MM.1S (cell line): ENCODE measurements at regions not wholly inside any gene's neighbourhood (a gene's known extent, or its start where the extent isn't known, plus 50 kb on each side); places are given as distances from the start of the nearest gene placed in this dataset.

ENCODE experiments used
- DNase-seq: peaks from one replicate; pipeline ENCODE4 v3.0.0-alpha.2; 2015
- H2AFZ ChIP-seq: fragments of 300-600 bp; sonication (generic); 2 replicates; pipeline ENCODE4 v1.6.0; 2016; ENCODE audit warnings: antibody characterized with exemption, low read length
- H3F3A ChIP-seq: fragments of 300-600 bp; sonication (generic); 2 replicates; pipeline ENCODE4 v1.6.1; 2016; ENCODE audit warnings: mild to moderate bottlenecking, antibody characterized with exemption, low read length, moderate library complexity, mixed read lengths; ENCODE audit not compliant: insufficient read depth
- H3K27ac ChIP-seq: fragments of 300-600 bp; sonication (generic); 2 replicates; pipeline ENCODE4 v1.5.1; 2016; ENCODE audit warnings: mild to moderate bottlenecking, low read length
- H3K27me3 ChIP-seq: fragments of 300-600 bp; sonication (generic); replicated peaks from 2 replicates; pipeline ENCODE4 v1.6.0; 2016; ENCODE audit warnings: low read length; ENCODE audit not compliant: insufficient read depth
- H3K36me3 ChIP-seq: fragments of 300-600 bp; sonication (generic); replicated peaks from 2 replicates; pipeline ENCODE4 v1.6.1; 2016; ENCODE audit warnings: mild to moderate bottlenecking, low read length, mixed read lengths; ENCODE audit not compliant: insufficient read depth
- H3K4me1 ChIP-seq: fragments of 300-600 bp; sonication (generic); 2 replicates; pipeline ENCODE4 v1.6.1; 2016; ENCODE audit warnings: low read length, mixed read lengths
- H3K4me2 ChIP-seq: fragments of 300-600 bp; sonication (generic); 2 replicates; pipeline ENCODE4 v1.6.0; 2016; ENCODE audit warnings: low read depth, low read length
- H3K4me3 ChIP-seq: fragments of 300-600 bp; sonication (generic); 2 replicates; pipeline ENCODE4 v1.5.1; 2016; ENCODE audit warnings: low read length, mixed read lengths
- H3K79me2 ChIP-seq: fragments of 300-600 bp; sonication (generic); 2 replicates; pipeline ENCODE4 v1.6.1; 2016; ENCODE audit warnings: mixed run types, low read length, mixed read lengths
- H3K9ac ChIP-seq: fragments of 300-600 bp; sonication (generic); 2 replicates; pipeline ENCODE4 v1.6.1; 2016; ENCODE audit warnings: low read length, mixed read lengths
- H3K9me2 ChIP-seq: fragments of 300-600 bp; sonication (generic); replicated peaks from 2 replicates; pipeline ENCODE4 v1.6.1; 2016; ENCODE audit warnings: mild to moderate bottlenecking, low read length, mixed read lengths; ENCODE audit not compliant: insufficient read depth
- H3K9me3 ChIP-seq: fragments of 300-600 bp; sonication (generic); replicated peaks from 2 replicates; pipeline ENCODE4 v1.6.1; 2016; ENCODE audit warnings: mild to moderate bottlenecking, low read length, mixed read lengths; ENCODE audit not compliant: insufficient read depth
- H4K20me1 ChIP-seq: fragments of 300-600 bp; sonication (generic); 2 replicates; pipeline ENCODE4 v1.6.1; 2016; ENCODE audit warnings: mild to moderate bottlenecking, low read length, moderate library complexity, mixed read lengths; ENCODE audit not compliant: insufficient read depth
- EZH2 ChIP-seq: fragments of 300-600 bp; sonication (generic); optimal IDR thresholded peaks from 2 replicates; pipeline ENCODE3; 2017; ENCODE audit warnings: low read depth, mild to moderate bottlenecking, antibody characterized with exemption, low read length, mixed read lengths
- EZH2phosphoT487 ChIP-seq: fragments of 300-600 bp; sonication (generic); IDR thresholded peaks from 2 replicates; pipeline ENCODE4 v1.6.1; 2018; ENCODE audit warnings: antibody characterized with exemption, low read length
- TF ChIP-seq, protein P1 (sequence below): fragments of 300-600 bp; sonication (generic); IDR thresholded peaks from 2 replicates; pipeline ENCODE4 v1.5.1; 2016; ENCODE audit warnings: antibody characterized with exemption, low read length, mixed read lengths

DNA sequence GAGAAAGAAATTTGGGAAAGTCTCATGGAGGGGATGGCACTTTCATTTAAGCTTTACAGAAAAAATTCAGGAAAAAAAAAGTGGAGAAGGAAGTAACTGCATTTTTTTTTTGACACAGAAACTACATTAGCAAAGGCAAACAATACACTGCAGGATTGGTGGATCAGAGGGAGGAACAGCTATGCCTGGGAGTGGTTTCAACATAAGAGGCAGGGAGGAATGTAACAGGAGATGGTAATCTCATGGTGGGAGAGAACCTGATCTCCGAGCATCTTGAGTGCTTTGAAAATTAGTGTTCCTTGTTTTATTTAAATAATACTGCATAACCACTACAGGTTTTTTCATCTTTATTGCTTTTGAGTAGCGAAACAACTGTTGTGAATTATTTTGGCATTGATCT is 249.4 kb downstream of the FAM170A start:
- Histone ChIP-seq H3K4me3 (no peak overlapping the region), H2AFZ (no peak overlapping the region), H3K36me3 (no peaks in the 10 kb centered on the region), H3K9me3 (no peaks in the 10 kb centered on the region), H3K4me1 (no peaks in the 10 kb centered on the region), H4K20me1 (no peaks in the 10 kb centered on the region), H3K9me2 (no peaks in the 10 kb centered on the region), H3F3A (no peaks in the 10 kb centered on the region), H3K79me2 (no peaks in the 10 kb centered on the region), H3K4me2 (no peak overlapping the region), H3K9ac (no peak overlapping the region), H3K27me3 (no peaks in the 10 kb centered on the region), H3K27ac (no peak overlapping the region)
- DNase-seq, result no peak
- TF ChIP-seq EZH2phosphoT487, result no peak
- TF ChIP-seq, protein P1, sequence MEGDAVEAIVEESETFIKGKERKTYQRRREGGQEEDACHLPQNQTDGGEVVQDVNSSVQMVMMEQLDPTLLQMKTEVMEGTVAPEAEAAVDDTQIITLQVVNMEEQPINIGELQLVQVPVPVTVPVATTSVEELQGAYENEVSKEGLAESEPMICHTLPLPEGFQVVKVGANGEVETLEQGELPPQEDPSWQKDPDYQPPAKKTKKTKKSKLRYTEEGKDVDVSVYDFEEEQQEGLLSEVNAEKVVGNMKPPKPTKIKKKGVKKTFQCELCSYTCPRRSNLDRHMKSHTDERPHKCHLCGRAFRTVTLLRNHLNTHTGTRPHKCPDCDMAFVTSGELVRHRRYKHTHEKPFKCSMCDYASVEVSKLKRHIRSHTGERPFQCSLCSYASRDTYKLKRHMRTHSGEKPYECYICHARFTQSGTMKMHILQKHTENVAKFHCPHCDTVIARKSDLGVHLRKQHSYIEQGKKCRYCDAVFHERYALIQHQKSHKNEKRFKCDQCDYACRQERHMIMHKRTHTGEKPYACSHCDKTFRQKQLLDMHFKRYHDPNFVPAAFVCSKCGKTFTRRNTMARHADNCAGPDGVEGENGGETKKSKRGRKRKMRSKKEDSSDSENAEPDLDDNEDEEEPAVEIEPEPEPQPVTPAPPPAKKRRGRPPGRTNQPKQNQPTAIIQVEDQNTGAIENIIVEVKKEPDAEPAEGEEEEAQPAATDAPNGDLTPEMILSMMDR, result no peak
- no peak for TF ChIP-seq EZH2

DNA sequence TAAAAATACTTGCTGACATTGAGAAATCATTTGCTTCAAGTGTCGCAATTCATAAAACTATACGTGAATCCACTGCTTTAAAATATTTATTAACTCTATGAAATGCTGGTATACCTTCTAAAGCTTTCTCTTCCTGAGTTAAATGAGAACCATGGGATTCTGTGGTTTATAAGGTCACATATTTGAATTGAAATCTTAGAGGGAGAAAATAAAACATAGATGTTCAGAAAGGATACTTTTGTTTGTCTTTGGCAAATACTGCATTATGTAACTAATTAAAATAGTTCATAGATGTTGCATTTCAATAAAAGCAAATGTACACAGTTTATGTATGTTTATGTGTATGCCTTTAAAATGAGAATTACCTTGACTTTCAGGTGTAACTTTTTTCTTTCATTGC is 250.1 kb downstream of the FAM170A start:
- Histone ChIP-seq H3K4me3 (no peak overlapping the region), H2AFZ (no peak overlapping the region), H3K9ac (no peak overlapping the region), H3K79me2 (no peaks in the 10 kb centered on the region), H3K4me1 (no peaks in the 10 kb centered on the region), H3K36me3 (no peaks in the 10 kb centered on the region), H3K9me3 (no peaks in the 10 kb centered on the region), H3F3A (no peaks in the 10 kb centered on the region), H3K27me3 (no peaks in the 10 kb centered on the region), H3K9me2 (no peaks in the 10 kb centered on the region), H3K4me2 (no peak overlapping the region), H4K20me1 (no peaks in the 10 kb centered on the region), H3K27ac (no peak overlapping the region)
- TF ChIP-seq EZH2, result no peak
- TF ChIP-seq, protein P1, result no peak
- no peak for TF ChIP-seq EZH2phosphoT487
- no peak for DNase-seq

- Histone ChIP-seq H3K27ac (no peak overlapping the region), H4K20me1 (no peaks in the 10 kb centered on the region), H3K4me1 (no peaks in the 10 kb centered on the region), H3K36me3 (no peaks in the 10 kb centered on the region), H3K9me2 (no peaks in the 10 kb centered on the region), H2AFZ (no peak overlapping the region), H3K9ac (no peak overlapping the region), H3K9me3 (no peaks in the 10 kb centered on the region), H3F3A (no peaks in the 10 kb centered on the region), H3K79me2 (no peaks in the 10 kb centered on the region), H3K27me3 (no peaks in the 10 kb centered on the region), H3K4me2 (no peak overlapping the region), H3K4me3 (no peak overlapping the region)
- TF ChIP-seq EZH2phosphoT487, result no peak
- TF ChIP-seq EZH2, result no peak
- TF ChIP-seq, protein P1, result no peak
- no peak for DNase-seq
Observed at GRCh38 chr5:119895066-119895465, 265.7 kb downstream of the FAM170A start.
